OCI-LY1 (cell line): ENCODE measurements at regions not wholly inside any gene's neighbourhood (a gene's known extent, or its start where the extent isn't known, plus 50 kb on each side); places are given as distances from the start of the nearest gene placed in this dataset.

ENCODE experiments used
- EZH2 ChIP-seq: fragments of 200-600 bp; sonication (generic), shearing (Covaris generic); IDR thresholded peaks from 2 replicates; pipeline ENCODE4 v1.8.0; 2017; ENCODE audit warnings: borderline replicate concordance, mixed run types, mild to moderate bottlenecking, antibody characterized with exemption, low read length, moderate library complexity, mixed read lengths
- TF ChIP-seq, protein P1 (sequence below): fragments of 200-600 bp; sonication (generic), shearing (Covaris generic); IDR thresholded peaks from 2 replicates; pipeline ENCODE4 v1.5.1; 2017; ENCODE audit warnings: mild to moderate bottlenecking, antibody characterized with exemption, low read length, moderate library complexity, mixed read lengths

DNA sequence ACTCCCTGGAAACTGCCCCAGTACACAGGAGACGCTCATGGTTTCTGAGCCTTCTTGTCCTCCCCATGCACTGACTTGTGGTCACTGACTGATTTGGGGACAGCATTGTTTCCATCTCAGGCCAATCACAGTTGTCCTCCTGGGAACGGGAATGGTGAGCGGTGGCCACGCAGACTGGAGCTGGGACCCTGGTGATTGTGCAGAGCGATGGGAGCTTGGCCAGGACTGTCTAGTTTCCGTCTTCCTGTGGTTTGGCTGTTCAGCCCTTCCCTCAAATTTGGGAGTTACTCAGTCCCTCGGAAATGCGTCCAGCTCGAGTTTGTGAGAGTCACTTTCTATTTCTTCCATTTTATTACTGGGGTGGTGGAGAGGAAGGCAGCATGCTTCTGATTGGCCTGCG, 250.9 kb downstream of the ACTR3B start:
- TF ChIP-seq, protein P1, sequence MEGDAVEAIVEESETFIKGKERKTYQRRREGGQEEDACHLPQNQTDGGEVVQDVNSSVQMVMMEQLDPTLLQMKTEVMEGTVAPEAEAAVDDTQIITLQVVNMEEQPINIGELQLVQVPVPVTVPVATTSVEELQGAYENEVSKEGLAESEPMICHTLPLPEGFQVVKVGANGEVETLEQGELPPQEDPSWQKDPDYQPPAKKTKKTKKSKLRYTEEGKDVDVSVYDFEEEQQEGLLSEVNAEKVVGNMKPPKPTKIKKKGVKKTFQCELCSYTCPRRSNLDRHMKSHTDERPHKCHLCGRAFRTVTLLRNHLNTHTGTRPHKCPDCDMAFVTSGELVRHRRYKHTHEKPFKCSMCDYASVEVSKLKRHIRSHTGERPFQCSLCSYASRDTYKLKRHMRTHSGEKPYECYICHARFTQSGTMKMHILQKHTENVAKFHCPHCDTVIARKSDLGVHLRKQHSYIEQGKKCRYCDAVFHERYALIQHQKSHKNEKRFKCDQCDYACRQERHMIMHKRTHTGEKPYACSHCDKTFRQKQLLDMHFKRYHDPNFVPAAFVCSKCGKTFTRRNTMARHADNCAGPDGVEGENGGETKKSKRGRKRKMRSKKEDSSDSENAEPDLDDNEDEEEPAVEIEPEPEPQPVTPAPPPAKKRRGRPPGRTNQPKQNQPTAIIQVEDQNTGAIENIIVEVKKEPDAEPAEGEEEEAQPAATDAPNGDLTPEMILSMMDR: no peak
- no peak for TF ChIP-seq EZH2
